ENCODE measurements at regions not wholly inside any gene's neighbourhood (a gene's known extent, or its start where the extent isn't known, plus 50 kb on each side); places are given as distances from the start of the nearest gene placed in this dataset.
"Not testable (repeated sequence)": the region's sequence is repeated elsewhere in the genome, so short reads cannot be mapped to it uniquely, and the experiment has no call there.

DNA sequence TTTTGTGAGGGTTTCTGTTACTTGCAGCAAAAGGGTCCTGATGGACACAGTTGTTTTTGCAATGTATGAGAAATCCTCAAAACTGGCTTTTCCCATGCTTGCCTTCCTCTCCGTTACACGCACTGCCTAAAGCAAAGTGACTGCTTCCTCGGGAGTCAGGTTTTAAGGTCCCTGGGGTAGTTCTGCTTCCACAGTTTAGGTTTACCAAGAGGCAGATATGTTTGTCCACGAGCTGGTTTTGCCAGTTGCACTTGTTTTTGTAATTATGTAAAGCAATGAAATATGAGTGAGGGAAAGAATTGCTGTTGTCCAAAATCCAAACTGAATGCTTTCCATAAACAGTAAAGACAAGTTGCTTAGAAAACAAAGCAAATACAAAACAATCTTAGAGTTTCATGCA lies 290.7 kb upstream of the AMIGO2 start:
- no peak for DNase-seq (ENCODE audit: low read depth)

- no peak for DNase-seq (ENCODE audit: low read depth)
These were observed 289.3 kb upstream of the AMIGO2 start for GRCh38 chr12:47369085-47369484.

DNA sequence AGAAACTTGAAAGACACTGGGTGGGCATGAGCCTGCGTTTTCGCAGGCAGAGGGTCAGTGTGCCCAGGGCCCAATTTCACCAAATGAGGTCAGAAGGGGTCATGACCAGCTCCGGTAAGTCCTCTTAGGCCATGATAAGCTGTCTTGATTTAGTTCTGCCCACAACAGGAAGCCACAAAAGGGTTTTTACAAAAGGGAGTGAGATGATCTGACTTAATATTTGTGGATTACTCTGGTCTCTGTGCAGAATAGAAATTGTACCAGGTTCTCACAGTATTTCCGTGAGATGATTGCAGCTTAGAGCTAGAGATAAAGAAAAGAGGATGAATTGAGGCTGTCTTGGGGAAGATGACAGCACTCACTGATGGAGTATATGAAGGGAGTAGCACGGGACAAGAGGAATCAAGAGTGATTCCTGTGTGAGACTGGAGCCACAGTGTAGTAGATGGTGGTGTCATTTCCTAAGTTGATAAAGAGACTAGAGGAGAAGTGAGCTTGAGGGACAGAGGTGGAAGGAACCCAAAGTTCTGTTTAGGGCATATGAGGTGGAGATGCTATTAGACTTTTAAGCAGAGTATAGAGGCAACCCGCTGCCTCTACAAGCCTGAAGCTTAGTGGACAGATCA lies 288.3 kb upstream of the AMIGO2 start:
- DNase-seq (ENCODE audit: low read depth): no peak

DNA sequence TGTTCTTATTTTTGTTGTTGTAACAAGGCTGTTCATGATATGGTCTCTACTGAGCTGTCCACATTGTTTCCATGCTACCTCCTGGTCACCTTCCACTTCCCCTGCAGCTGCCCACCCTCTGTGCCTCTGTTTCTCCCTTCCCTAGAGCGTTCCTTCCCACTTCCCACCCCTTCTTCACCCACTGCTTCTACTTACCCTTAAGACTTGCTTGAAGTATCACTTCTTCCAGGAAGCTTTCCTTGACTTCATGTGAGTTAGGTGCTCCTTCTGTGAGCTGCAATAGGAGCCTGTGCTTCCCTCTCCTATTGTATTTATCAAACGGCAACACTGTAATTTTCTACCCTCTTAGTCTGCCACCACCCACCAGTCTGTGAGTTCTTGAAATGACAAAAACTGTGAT lies 286.8 kb upstream of the AMIGO2 start:
- DNase-seq (ENCODE audit: low read depth): no peak

DNA sequence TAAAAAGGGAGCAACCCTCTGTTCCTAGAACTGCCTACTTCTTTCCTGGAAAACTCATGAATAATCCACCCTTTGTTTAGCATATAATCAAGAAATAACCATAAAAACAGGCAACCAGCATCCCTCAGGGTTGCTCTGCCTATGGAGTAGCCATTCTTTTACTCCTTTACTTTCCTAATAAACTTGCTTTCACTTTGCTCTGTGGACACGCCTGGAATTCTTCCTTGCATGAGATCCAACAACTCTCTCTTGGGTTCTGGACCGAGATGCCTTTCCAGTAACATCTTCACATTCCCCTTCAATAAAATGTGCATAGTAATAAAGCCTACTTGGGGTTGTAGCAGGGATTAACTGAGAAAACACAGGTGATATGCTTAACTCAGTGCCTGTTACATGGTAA lies 286.4 kb upstream of the AMIGO2 start:
- DNase-seq (ENCODE audit: low read depth): no peak

- not testable (repeated sequence) for DNase-seq (ENCODE audit: low read depth)
These were observed 285.8 kb upstream of the AMIGO2 start for GRCh38 chr12:47365443-47366076.

DNA sequence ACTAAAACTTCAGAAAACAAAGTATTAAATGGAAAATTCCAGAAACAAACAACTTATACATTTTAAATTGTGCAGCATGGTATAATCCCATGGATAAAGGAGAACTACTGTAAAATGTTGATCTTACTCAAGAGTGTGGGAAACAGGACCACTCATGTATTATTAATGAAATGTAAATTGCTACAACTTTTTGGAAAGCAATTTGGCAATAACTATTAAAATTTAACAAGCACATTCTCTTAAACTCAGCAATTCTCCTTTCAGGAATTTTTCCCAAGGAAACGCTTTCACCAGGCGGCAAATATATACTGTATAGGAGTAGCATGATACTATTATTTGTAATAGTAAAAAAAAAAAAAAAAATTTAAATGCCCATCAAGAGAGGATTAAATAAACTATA lies 284.5 kb upstream of the AMIGO2 start:
- no peak for DNase-seq (ENCODE audit: low read depth)

DNA sequence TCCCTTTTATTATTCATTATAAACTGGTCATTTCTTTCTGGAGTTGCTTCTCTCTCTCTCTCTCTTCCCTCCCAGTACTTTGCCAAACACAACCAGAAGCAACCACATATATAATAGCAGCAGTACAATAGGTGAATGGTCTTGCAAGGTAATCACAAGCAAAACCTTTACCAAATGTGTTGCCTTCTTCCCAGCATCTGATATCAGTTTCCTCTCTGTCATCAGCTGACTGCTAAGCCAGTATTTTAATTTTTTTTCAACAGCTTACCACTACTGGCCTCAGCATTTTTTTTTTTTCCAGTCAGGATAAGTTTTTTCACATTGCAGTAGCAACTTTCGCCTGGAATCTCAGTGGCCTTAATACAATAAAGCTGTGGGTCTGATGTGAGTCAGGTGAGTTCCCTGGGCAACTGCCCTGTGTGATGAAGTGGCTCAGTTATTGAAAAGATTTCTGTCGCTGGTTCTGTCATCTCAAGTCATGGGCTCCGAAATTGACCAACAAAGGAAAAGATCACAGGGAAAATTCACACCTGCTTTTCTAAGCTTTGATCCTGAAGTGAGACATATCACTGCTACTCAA lies 282.5 kb upstream of the AMIGO2 start:
- DNase-seq (ENCODE audit: low read depth): no peak

DNA sequence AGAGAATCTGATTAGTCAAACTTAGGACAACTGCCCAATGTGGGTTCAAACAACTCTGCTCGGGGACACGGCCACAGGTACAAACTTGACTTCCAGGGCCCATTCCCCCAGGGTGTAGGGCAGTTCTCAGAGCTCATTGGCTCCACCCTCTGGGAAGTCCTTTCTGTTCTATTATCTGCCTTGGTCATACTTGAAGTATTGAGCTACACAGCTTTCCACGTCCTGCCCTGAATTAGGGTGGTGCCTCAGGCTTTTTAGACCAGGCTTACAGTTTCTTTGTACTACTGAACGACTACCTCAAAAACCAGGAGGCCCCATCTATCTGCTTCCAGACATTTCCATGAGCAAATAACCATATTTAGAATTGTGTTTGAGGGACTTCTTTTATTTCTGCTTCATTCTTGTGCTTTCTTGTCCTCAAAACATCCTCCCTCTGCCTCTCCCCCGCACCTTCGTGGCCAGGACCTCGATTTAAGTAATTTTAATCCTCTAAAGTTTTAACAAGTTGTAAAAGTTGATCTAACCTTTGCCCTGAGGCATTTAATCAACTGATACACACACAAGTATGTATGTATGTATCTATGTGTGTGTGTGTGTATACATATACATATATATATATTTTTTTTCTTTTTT lies 281.7 kb upstream of the AMIGO2 start:
- DNase-seq (ENCODE audit: low read depth): no peak

GRCh38 chr12:47360771-47361388 lies 281.1 kb upstream of the AMIGO2 start:
- no peak for DNase-seq (ENCODE audit: low read depth)

- no peak for DNase-seq (ENCODE audit: low read depth)
These were observed 280.3 kb upstream of the AMIGO2 start for GRCh38 chr12:47360093-47360480.

- DNase-seq (ENCODE audit: low read depth): no peak
These were observed 279.7 kb upstream of the AMIGO2 start for GRCh38 chr12:47359310-47360092.

DNA sequence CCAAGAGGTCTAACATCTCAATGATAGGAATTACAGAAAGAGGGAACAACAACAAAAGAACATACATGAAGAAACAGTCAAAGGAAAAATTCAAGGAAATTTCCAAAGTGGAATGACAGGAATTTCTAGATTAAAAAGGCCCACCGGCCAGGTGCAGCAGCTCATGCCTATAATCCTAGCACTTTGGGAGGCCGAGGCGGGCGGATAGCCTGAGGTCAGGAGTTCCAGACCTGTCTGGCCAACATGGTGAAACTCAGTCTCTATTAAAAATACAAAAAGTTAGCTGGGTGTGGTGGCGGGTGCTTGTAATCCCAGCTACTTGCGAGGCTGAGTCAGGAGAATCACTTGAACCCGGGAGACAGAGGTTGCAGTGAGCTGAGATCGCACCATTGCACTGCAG lies 277.2 kb upstream of the AMIGO2 start:
- not testable (repeated sequence) for DNase-seq (ENCODE audit: low read depth)

DNA sequence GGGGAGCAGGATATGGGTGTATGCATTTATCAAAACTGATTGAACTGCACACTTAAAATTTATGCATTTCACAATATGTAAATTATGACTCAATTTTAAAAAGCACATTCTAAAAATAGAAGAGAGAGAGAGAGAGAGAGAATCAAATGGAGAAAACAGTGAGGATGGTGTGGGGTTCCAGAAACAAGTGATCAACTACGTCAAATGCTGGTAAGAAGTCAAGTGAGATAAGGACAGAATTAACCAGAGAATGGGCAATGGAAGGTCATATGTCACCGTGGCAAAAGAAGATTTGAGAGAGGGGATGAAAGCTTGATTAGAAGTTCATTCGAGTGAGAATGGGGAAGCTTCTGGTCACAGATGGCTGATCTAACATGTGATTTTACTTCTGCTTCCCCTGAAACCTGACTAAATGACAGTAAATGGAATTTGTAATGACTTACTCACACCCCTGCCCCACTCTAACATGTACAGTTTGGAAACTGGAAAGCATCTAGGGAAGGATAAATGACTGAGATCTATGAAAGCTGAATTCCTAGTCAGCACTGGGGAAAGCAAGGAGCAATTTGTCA lies 276.5 kb upstream of the AMIGO2 start:
- DNase-seq (ENCODE audit: low read depth): no peak

DNA sequence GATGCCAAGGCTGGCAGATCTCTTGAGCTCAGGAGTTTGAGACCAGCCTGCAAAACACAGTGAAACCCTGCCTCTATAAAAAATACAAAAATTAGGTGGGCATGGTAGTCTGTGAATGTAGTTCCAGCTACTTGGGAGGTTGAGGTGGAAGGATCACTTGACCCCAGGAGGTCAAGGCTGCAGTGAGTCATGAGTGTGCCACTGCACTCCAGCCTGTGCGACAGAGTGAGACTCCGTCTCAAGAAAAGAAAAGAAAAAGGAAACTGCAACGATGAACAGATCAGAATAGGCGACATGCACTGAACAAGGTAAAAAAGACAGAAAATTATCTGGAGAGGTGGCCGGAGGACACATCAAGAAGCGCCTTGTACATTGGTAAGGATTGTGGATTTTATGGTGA lies 273.7 kb upstream of the AMIGO2 start:
- no peak for DNase-seq (ENCODE audit: low read depth)

DNA sequence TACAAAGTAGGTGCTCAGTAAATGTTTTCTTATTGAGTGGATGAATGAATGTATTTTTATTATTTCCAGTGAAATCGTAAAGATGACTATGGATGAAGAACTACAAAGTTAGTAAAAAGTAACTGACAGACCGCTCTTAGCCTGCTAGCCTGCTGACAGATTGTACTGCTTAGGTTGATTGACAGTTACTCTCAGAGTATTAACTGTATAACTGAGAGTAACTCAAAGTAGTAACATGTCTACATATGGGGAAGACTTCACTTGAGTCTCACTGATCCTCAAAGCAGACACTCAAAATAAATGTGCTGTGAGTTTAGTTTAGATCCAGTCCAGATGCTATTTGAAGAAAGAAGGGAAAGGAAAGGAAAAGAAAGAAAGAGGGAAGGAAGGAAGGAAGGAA lies 272.3 kb upstream of the AMIGO2 start:
- no peak for DNase-seq (ENCODE audit: low read depth)

DNA sequence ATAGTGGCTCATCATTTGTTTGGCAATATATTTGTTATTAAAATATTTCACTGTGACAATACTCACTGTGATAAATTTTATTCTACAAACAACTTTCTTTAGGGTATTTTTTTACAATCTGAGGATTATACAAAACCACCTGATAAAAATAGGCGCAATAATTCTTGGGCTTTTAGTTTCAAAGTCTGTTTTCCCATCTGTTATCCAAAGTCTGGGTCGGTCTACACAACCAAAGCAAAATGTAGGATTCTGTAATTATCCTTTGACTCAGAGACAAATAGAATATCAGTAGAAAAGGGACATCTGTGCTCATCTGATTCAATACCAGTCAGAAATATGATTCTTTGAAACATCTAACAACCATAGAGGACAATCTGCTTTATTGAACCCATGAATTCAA lies 271.8 kb upstream of the AMIGO2 start:
- DNase-seq (ENCODE audit: low read depth): no peak

- peak; percentile 3 for DNase-seq (ENCODE audit: low read depth)
These were observed 270.3 kb upstream of the AMIGO2 start for GRCh38 chr12:47350062-47350408.

DNA sequence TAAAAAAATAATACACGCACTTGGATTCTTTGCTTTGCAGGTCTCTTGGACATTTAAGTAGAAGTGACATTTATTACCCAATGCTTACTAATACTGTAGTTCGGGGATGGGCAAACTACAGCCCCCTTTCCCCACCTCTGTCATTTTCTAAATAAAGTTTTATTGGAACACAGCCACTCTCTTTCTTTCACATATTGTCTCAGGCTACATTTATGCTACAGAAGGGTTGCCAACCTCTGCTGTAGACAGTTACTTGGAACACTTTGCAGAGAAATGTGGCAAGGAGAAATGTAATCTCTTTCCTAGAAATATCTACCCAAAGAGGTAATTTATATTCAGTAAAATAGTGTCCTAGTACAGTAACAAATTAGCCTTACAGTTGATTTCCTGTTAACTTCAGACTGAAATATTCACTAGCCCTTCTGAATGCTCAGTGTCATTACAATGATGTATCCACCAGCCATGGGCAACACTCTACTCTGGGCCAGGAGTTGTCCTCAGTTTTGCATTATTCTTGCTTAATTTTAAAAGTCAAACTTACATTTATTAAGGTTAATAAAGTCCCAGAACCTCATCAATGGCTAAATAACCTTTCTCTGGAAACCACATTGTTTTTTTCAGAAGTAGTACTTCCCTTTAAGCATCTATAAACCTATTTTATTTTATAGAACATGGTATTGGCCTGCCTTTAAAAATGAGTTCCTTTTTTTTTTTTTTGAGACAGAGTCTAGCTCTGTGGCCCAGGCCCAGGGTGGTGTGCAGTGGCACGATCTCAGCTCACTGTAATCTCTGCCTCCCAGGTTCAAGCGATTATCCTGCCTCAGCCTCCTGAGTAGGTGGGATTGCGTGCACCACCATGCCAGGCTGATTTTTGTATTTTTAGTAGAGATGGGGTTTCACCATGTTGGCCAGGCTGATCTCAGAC lies 269.6 kb upstream of the AMIGO2 start:
- no peak for DNase-seq (ENCODE audit: low read depth)

- DNase-seq (ENCODE audit: low read depth): no peak
These were observed 268.4 kb upstream of the AMIGO2 start for GRCh38 chr12:47348206-47348605.
